Testis (tissue), 2 donors: ENCODE measurements at regions not wholly inside any gene's neighbourhood (a gene's known extent, or its start where the extent isn't known, plus 50 kb on each side); places are given as distances from the start of the nearest gene placed in this dataset.

Experiments used
- POLR2A ChIP-seq: fragments of 450-650 bp; IDR thresholded peaks from one replicate; pipeline ENCODE4 v1.6.1; 2017; ENCODE audit warnings: antibody characterized with exemption, mild to moderate bottlenecking, moderate library complexity
- TF ChIP-seq, protein P1 (sequence below), 3 experiments: fragments of 450-650 bp in 2 of 3; fragments of 200-600 bp in 1 of 3; sonication (generic) in 1 of 3; IDR thresholded peaks; one replicate each; pipeline ENCODE4 v1.5.1; 2016 to 2019; ENCODE audit warnings: antibody characterized with exemption in 3 of 3, mild to moderate bottlenecking in 2 of 3, moderate library complexity in 1 of 3

GRCh38 chr7:67438198-67438882, 441.7 kb downstream of the TYW1 start:
- TF ChIP-seq, protein P1, sequence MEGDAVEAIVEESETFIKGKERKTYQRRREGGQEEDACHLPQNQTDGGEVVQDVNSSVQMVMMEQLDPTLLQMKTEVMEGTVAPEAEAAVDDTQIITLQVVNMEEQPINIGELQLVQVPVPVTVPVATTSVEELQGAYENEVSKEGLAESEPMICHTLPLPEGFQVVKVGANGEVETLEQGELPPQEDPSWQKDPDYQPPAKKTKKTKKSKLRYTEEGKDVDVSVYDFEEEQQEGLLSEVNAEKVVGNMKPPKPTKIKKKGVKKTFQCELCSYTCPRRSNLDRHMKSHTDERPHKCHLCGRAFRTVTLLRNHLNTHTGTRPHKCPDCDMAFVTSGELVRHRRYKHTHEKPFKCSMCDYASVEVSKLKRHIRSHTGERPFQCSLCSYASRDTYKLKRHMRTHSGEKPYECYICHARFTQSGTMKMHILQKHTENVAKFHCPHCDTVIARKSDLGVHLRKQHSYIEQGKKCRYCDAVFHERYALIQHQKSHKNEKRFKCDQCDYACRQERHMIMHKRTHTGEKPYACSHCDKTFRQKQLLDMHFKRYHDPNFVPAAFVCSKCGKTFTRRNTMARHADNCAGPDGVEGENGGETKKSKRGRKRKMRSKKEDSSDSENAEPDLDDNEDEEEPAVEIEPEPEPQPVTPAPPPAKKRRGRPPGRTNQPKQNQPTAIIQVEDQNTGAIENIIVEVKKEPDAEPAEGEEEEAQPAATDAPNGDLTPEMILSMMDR (IDR thresholded peaks at IDR 0.05) = no peak
- TF ChIP-seq POLR2A = no peak
